Central memory CD8-positive, alpha-beta T cell (primary cell): ENCODE measurements at regions not wholly inside any gene's neighbourhood (a gene's known extent, or its start where the extent isn't known, plus 50 kb on each side); places are given as distances from the start of the nearest gene placed in this dataset.

Experiments
- ATAC-seq: fragments of 150-1000 bp; cut with Tn5 transposase; replicated peaks from 2 replicates; pipeline ENCODE4 v1.10.0; 2022; ENCODE audit warnings: mild to moderate bottlenecking, moderate FRiP score, moderate number of reproducible peaks; ENCODE audit not compliant: poor library complexity, severe bottlenecking; ENCODE audit errors: extremely low read depth
- DNase-seq, 2 donors: peaks; one replicate each; pipeline ENCODE4 v3.0.0; 2021; ENCODE audit warnings: low spot score in 2 of 2
- H3K27ac Mint-ChIP-seq: one replicate; pipeline ENCODE4 v1.8.0; 2022; ENCODE audit warnings: low read depth, mild to moderate bottlenecking, moderate library complexity, mixed read lengths
- H3K27me3 Mint-ChIP-seq: one replicate; pipeline ENCODE4 v1.8.0; 2022; ENCODE audit warnings: mixed read lengths
- H3K36me3 Mint-ChIP-seq: one replicate; pipeline ENCODE4 v1.8.0; 2022; ENCODE audit warnings: mild to moderate bottlenecking, moderate library complexity, mixed read lengths; ENCODE audit not compliant: insufficient read depth
- H3K4me1 Mint-ChIP-seq: one replicate; pipeline ENCODE4 v1.8.0; 2022; ENCODE audit warnings: mixed read lengths
- H3K4me3 Mint-ChIP-seq: one replicate; pipeline ENCODE4 v1.8.0; 2022; ENCODE audit warnings: mild to moderate bottlenecking, moderate library complexity, mixed read lengths
- H3K9me3 Mint-ChIP-seq: one replicate; pipeline ENCODE4 v1.8.0; 2022; ENCODE audit warnings: mixed read lengths

GRCh38 chr13:107675847-107676550, 539.3 kb downstream of the LIG4 start:
- H3K27me3 Mint-ChIP-seq, result no peaks in the 10 kb centered on the region
- no peak overlapping the region for H3K27ac Mint-ChIP-seq
- no peak overlapping the region for H3K4me3 Mint-ChIP-seq
- no peaks in the 10 kb centered on the region for H3K4me1 Mint-ChIP-seq
- DNase-seq (no peak), ATAC-seq (no peak)
- peaks cover 27% of the 10 kb centered on the region for H3K9me3 Mint-ChIP-seq
- H3K36me3 Mint-ChIP-seq, result no peaks in the 10 kb centered on the region

- H3K4me1 Mint-ChIP-seq, result no peaks in the 10 kb centered on the region
- no peak overlapping the region for H3K4me3 Mint-ChIP-seq
- no peak overlapping the region for H3K27ac Mint-ChIP-seq
- no peaks in the 10 kb centered on the region for H3K27me3 Mint-ChIP-seq
- no peak for DNase-seq
- no peak for ATAC-seq
- no peaks in the 10 kb centered on the region for H3K36me3 Mint-ChIP-seq
- H3K9me3 Mint-ChIP-seq, result peaks cover 26% of the 10 kb centered on the region
Observed at GRCh38 chr13:107669391-107669993, 545.8 kb downstream of the LIG4 start.

GRCh38 chr13:107665926-107666458, 549.3 kb downstream of the LIG4 start:
- no peak for ATAC-seq
- no peak overlapping the region for H3K4me3 Mint-ChIP-seq

GRCh38 chr13:107650081-107650701, 565.1 kb downstream of the LIG4 start:
- Mint-ChIP-seq H3K4me1 (no peaks in the 10 kb centered on the region), H3K36me3 (no peaks in the 10 kb centered on the region)
- no peak for ATAC-seq

More at GRCh38 chr13:107665926-107666458, 549.3 kb downstream of the LIG4 start:
- Mint-ChIP-seq H3K36me3 (no peaks in the 10 kb centered on the region), H3K27me3 (no peaks in the 10 kb centered on the region), H3K27ac (no peak overlapping the region), H3K9me3 (peaks cover 22% of the 10 kb centered on the region), H3K4me1 (no peaks in the 10 kb centered on the region)
- no peak for DNase-seq

GRCh38 chr13:107649079-107649478, 566.3 kb downstream of the LIG4 start:
- H3K27me3 Mint-ChIP-seq, result no peaks in the 10 kb centered on the region
- H3K36me3 Mint-ChIP-seq, result no peaks in the 10 kb centered on the region
- no peaks in the 10 kb centered on the region for H3K4me1 Mint-ChIP-seq
- H3K4me3 Mint-ChIP-seq, result no peak overlapping the region
- peaks cover 15% of the 10 kb centered on the region for H3K9me3 Mint-ChIP-seq
- ATAC-seq (no peak), DNase-seq (no peak)
- no peak overlapping the region for H3K27ac Mint-ChIP-seq

More at GRCh38 chr13:107650081-107650701, 565.1 kb downstream of the LIG4 start:
- Mint-ChIP-seq H3K27ac (no peak overlapping the region), H3K4me3 (no peak overlapping the region), H3K9me3 (peaks cover 16% of the 10 kb centered on the region), H3K27me3 (no peaks in the 10 kb centered on the region)
- DNase-seq, result no peak

- no peaks in the 10 kb centered on the region for H3K4me1 Mint-ChIP-seq
- H3K9me3 Mint-ChIP-seq, result peaks cover 9% of the 10 kb centered on the region
- H3K27ac Mint-ChIP-seq, result no peak overlapping the region
- no peaks in the 10 kb centered on the region for H3K36me3 Mint-ChIP-seq
- no peaks in the 10 kb centered on the region for H3K27me3 Mint-ChIP-seq
- ATAC-seq (no peak), DNase-seq (no peak)
- H3K4me3 Mint-ChIP-seq, result no peak overlapping the region
Observed at GRCh38 chr13:107644136-107644535, 571.2 kb downstream of the LIG4 start.

GRCh38 chr13:107643615-107644014, 571.7 kb downstream of the LIG4 start:
- H3K4me3 Mint-ChIP-seq, result no peak overlapping the region
- no peaks in the 10 kb centered on the region for H3K27me3 Mint-ChIP-seq
- no peaks in the 10 kb centered on the region for H3K4me1 Mint-ChIP-seq
- ATAC-seq (no peak), DNase-seq (no peak)
- H3K9me3 Mint-ChIP-seq, result peaks cover 7% of the 10 kb centered on the region
- no peaks in the 10 kb centered on the region for H3K36me3 Mint-ChIP-seq
- no peak overlapping the region for H3K27ac Mint-ChIP-seq

GRCh38 chr13:107642831-107643230, 572.5 kb downstream of the LIG4 start:
- no peaks in the 10 kb centered on the region for H3K36me3 Mint-ChIP-seq
- peaks cover 12% of the 10 kb centered on the region for H3K9me3 Mint-ChIP-seq
- H3K4me3 Mint-ChIP-seq, result no peak overlapping the region
- ATAC-seq (no peak), DNase-seq (no peak)
- H3K27ac Mint-ChIP-seq, result no peak overlapping the region
- H3K4me1 Mint-ChIP-seq, result no peaks in the 10 kb centered on the region
- H3K27me3 Mint-ChIP-seq, result no peaks in the 10 kb centered on the region

GRCh38 chr13:107641574-107641973, 573.8 kb downstream of the LIG4 start:
- Mint-ChIP-seq H3K27me3 (no peaks in the 10 kb centered on the region), H3K36me3 (no peaks in the 10 kb centered on the region), H3K4me3 (no peak overlapping the region), H3K4me1 (no peaks in the 10 kb centered on the region), H3K9me3 (peaks cover 12% of the 10 kb centered on the region), H3K27ac (no peak overlapping the region)
- DNase-seq (no peak), ATAC-seq (no peak)

- H3K4me1 Mint-ChIP-seq, result no peaks in the 10 kb centered on the region
- H3K9me3 Mint-ChIP-seq, result peaks cover 17% of the 10 kb centered on the region
- ATAC-seq (no peak), DNase-seq (no peak)
- H3K36me3 Mint-ChIP-seq, result no peaks in the 10 kb centered on the region
- no peak overlapping the region for H3K4me3 Mint-ChIP-seq
- H3K27ac Mint-ChIP-seq, result no peak overlapping the region
- no peaks in the 10 kb centered on the region for H3K27me3 Mint-ChIP-seq
Observed at GRCh38 chr13:107625648-107626047, 589.7 kb downstream of the LIG4 start.

GRCh38 chr13:107617527-107617926, 597.8 kb downstream of the LIG4 start:
- H3K4me3 Mint-ChIP-seq, result no peak overlapping the region
- ATAC-seq, result no peak

GRCh38 chr13:107612376-107612775, 603.0 kb downstream of the LIG4 start:
- H3K36me3 Mint-ChIP-seq, result no peaks in the 10 kb centered on the region
- ATAC-seq, result no peak
- DNase-seq, result no peak
- no peaks in the 10 kb centered on the region for H3K4me1 Mint-ChIP-seq
- peaks cover 33% of the 10 kb centered on the region for H3K9me3 Mint-ChIP-seq
- H3K4me3 Mint-ChIP-seq, result no peak overlapping the region
- H3K27me3 Mint-ChIP-seq, result no peaks in the 10 kb centered on the region
- H3K27ac Mint-ChIP-seq, result no peak overlapping the region

More at GRCh38 chr13:107617527-107617926, 597.8 kb downstream of the LIG4 start:
- DNase-seq, result no peak
- no peaks in the 10 kb centered on the region for H3K27me3 Mint-ChIP-seq
- no peaks in the 10 kb centered on the region for H3K36me3 Mint-ChIP-seq
- peaks cover 30% of the 10 kb centered on the region for H3K9me3 Mint-ChIP-seq
- no peaks in the 10 kb centered on the region for H3K4me1 Mint-ChIP-seq
- H3K27ac Mint-ChIP-seq, result no peak overlapping the region

- no peak overlapping the region for H3K27ac Mint-ChIP-seq
- DNase-seq (no peak), ATAC-seq (no peak)
- no peaks in the 10 kb centered on the region for H3K36me3 Mint-ChIP-seq
- H3K4me3 Mint-ChIP-seq, result no peak overlapping the region
- H3K27me3 Mint-ChIP-seq, result no peaks in the 10 kb centered on the region
- H3K4me1 Mint-ChIP-seq, result no peaks in the 10 kb centered on the region
- H3K9me3 Mint-ChIP-seq, result peaks cover 26% of the 10 kb centered on the region
Observed at GRCh38 chr13:107608736-107609135, 606.6 kb downstream of the LIG4 start.
